PC-3 (cell line): ENCODE measurements at regions not wholly inside any gene's neighbourhood (a gene's known extent, or its start where the extent isn't known, plus 50 kb on each side); places are given as distances from the start of the nearest gene placed in this dataset.

Experiments used
- EZH2 ChIP-seq: fragments of 300-600 bp; sonication (generic); IDR thresholded peaks from one replicate; pipeline ENCODE4 v1.6.1; 2017; ENCODE audit warnings: antibody characterized with exemption, mild to moderate bottlenecking, low read length; ENCODE audit not compliant: unreplicated experiment
- TF ChIP-seq, protein P1 (sequence below): fragments of 300-600 bp; sonication (generic); conservative IDR thresholded peaks from 2 replicates; pipeline ENCODE4 v1.5.1; 2017; ENCODE audit warnings: antibody characterized with exemption, low read depth, mild to moderate bottlenecking, low read length

- no peak for TF ChIP-seq EZH2
- TF ChIP-seq, protein P1, sequence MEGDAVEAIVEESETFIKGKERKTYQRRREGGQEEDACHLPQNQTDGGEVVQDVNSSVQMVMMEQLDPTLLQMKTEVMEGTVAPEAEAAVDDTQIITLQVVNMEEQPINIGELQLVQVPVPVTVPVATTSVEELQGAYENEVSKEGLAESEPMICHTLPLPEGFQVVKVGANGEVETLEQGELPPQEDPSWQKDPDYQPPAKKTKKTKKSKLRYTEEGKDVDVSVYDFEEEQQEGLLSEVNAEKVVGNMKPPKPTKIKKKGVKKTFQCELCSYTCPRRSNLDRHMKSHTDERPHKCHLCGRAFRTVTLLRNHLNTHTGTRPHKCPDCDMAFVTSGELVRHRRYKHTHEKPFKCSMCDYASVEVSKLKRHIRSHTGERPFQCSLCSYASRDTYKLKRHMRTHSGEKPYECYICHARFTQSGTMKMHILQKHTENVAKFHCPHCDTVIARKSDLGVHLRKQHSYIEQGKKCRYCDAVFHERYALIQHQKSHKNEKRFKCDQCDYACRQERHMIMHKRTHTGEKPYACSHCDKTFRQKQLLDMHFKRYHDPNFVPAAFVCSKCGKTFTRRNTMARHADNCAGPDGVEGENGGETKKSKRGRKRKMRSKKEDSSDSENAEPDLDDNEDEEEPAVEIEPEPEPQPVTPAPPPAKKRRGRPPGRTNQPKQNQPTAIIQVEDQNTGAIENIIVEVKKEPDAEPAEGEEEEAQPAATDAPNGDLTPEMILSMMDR, result no peak
Measured at GRCh38 chr3:135419155-135419554, 546.4 kb upstream of the PPP2R3A start.
